ENCODE measurements at regions not wholly inside any gene's neighbourhood (a gene's known extent, or its start where the extent isn't known, plus 50 kb on each side); places are given as distances from the start of the nearest gene placed in this dataset.

DNA sequence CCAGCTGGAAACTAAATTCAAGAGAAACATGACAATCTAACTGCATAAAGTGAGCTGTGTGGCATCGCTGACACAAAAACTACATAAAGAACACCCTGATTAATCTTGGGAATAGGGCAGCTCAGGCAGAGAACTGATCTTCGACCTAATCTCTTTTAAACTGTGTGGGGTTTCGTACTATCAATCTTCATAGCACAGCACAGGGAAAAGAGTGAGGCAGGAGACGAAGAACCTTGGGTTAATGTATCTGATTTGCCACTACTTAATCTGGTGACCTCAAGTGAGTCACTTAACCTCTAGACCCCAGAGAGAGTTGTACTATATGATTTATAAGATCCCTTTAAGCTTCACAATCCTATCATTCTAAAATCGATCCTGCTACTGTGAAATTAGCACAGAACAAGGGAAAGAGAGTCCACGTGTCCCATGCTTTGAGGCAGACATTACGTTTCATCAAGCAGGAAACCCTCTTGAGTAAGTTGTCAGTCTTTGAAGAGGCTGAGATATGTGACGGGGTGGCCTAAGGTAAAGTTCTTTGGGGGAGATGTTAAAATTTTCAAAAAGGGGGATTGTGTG lies 519.7 kb downstream of the SOCS6 start:
- FAIRE-seq: no peak
- 3% methylated on average over 8 of the region's 8 CpGs for whole genome bisulfite sequencing (ENCODE audit: low lambda C conversion rate)
- Histone ChIP-seq H2AFZ (ENCODE audit: low read length) (no peak overlapping the region), H4K20me1 (ENCODE audit: insufficient read depth, low read length) (no peaks in the 10 kb centered on the region), H3K4me3 (replicated peaks in 1 of 3; ENCODE audit: insufficient read depth in 1 of 3, low read depth in 2 of 3, low read length in 3 of 3) (no peak overlapping the region), H3K36me3 (replicated peaks in 1 of 2; ENCODE audit: control insufficient read depth in 1 of 2, insufficient read depth in 2 of 2, low read length in 2 of 2) (no peaks in the 10 kb centered on the region), H3K79me2 (ENCODE audit: insufficient read depth, low read length) (no peaks in the 10 kb centered on the region), H3K4me2 (ENCODE audit: low read depth, low read length) (no peak overlapping the region), H3K27me3 (ENCODE audit: control insufficient read depth in 1 of 2, insufficient read depth in 2 of 2, low read length in 2 of 2) (no peaks in the 10 kb centered on the region), H3K27ac (ENCODE audit: extremely low read length, insufficient read depth, low read length) (no peak overlapping the region), H3K4me1 (ENCODE audit: insufficient read depth, low read length) (no peaks in the 10 kb centered on the region), H3K9me3 (ENCODE audit: low read length) (no peaks in the 10 kb centered on the region), H3K9ac (ENCODE audit: insufficient read depth, low read depth, low read length) (no peak overlapping the region)
- no peak for DNase-seq (ENCODE audit: low spot score)
- intact Hi-C loops (cut with micrococcal nuclease; ENCODE audit: unreplicated experiment): no loop called here
- CTCF ChIA-PET (ENCODE audit: low intra/inter-chr PET ratio, low total read pairs): no interaction called here
- in situ Hi-C loops (cut with HindIII; ENCODE audit: extremely low pct_ligation_motif_present, low pct_unique_long_range_greater_than_20kb): no loop called here
- POLR2A ChIA-PET: no interaction called here
- no peak for ATAC-seq
- BruUV-seq (replicated peaks): no TSS peak
- no peak for TF ChIP-seq TBX3 (IDR thresholded peaks at IDR 0.05; ENCODE audit: borderline replicate concordance)
- TF ChIP-seq, protein P1, sequence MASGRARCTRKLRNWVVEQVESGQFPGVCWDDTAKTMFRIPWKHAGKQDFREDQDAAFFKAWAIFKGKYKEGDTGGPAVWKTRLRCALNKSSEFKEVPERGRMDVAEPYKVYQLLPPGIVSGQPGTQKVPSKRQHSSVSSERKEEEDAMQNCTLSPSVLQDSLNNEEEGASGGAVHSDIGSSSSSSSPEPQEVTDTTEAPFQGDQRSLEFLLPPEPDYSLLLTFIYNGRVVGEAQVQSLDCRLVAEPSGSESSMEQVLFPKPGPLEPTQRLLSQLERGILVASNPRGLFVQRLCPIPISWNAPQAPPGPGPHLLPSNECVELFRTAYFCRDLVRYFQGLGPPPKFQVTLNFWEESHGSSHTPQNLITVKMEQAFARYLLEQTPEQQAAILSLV (CRISPR knock-in tag; IDR thresholded peaks at IDR 0.05; ENCODE audit: borderline replicate concordance): no peak
- TF ChIP-seq, protein P2, sequence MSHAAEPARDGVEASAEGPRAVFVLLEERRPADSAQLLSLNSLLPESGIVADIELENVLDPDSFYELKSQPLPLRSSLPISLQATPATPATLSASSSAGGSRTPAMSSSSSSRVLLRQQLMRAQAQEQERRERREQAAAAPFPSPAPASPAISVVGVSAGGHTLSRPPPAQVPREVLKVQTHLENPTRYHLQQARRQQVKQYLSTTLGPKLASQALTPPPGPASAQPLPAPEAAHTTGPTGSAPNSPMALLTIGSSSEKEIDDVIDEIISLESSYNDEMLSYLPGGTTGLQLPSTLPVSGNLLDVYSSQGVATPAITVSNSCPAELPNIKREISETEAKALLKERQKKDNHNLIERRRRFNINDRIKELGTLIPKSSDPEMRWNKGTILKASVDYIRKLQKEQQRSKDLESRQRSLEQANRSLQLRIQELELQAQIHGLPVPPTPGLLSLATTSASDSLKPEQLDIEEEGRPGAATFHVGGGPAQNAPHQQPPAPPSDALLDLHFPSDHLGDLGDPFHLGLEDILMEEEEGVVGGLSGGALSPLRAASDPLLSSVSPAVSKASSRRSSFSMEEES (CRISPR knock-in tag; IDR thresholded peaks at IDR 0.05): no peak
- TF ChIP-seq NFYB (CRISPR knock-in tag; IDR thresholded peaks at IDR 0.05): no peak
- TF ChIP-seq IKZF1 (IDR thresholded peaks at IDR 0.05): no peak
- TF ChIP-seq ATF7 (IDR thresholded peaks at IDR 0.05): no peak
- no peak for TF ChIP-seq ATF7 (CRISPR knock-in tag; IDR thresholded peaks at IDR 0.05)
- no peak for TF ChIP-seq ZNF124 (CRISPR knock-in tag; IDR thresholded peaks at IDR 0.05)
- no peak for TF ChIP-seq SP1 (IDR thresholded peaks at IDR 0.05)
- no peak for TF ChIP-seq SP1 (CRISPR knock-in tag; IDR thresholded peaks at IDR 0.05)

All from HepG2 (cell line).